DOHH2 (cell line): ENCODE measurements at regions not wholly inside any gene's neighbourhood (a gene's known extent, or its start where the extent isn't known, plus 50 kb on each side); places are given as distances from the start of the nearest gene placed in this dataset.

Experiments used
- H3F3A ChIP-seq: fragments of 200-600 bp; sonication (generic), shearing (Covaris generic); 2 replicates; pipeline ENCODE4 v1.6.0; 2016; ENCODE audit warnings: antibody characterized with exemption, mild to moderate bottlenecking; ENCODE audit not compliant: control insufficient read depth, insufficient read depth
- H3K27ac ChIP-seq: fragments of 200-600 bp; sonication (generic); 2 replicates; pipeline ENCODE4 v1.5.1; 2014; ENCODE audit warnings: low read depth, mild to moderate bottlenecking, low read length, moderate library complexity
- H3K27me3 ChIP-seq: fragments of 200-600 bp; sonication (generic); 2 replicates; pipeline ENCODE4 v1.6.1; 2014; ENCODE audit warnings: mild to moderate bottlenecking, low read length, mixed read lengths; ENCODE audit not compliant: control insufficient read depth
- H3K36me3 ChIP-seq: fragments of 200-600 bp; sonication (generic); 2 replicates; pipeline ENCODE4 v1.6.1; 2014; ENCODE audit warnings: mild to moderate bottlenecking, low read length, moderate library complexity, mixed read lengths; ENCODE audit not compliant: control insufficient read depth
- H3K4me1 ChIP-seq: fragments of 200-600 bp; sonication (generic); 2 replicates; pipeline ENCODE4 v1.6.1; 2014; ENCODE audit warnings: mild to moderate bottlenecking, low read length, mixed read lengths; ENCODE audit not compliant: control insufficient read depth
- H3K4me2 ChIP-seq: fragments of 200-600 bp; sonication (generic); 2 replicates; pipeline ENCODE4 v1.6.0; 2014; ENCODE audit warnings: mild to moderate bottlenecking, low read length, moderate library complexity
- H3K4me3 ChIP-seq: fragments of 200-600 bp; sonication (generic); 2 replicates; pipeline ENCODE4 v1.5.1; 2014; ENCODE audit warnings: mild to moderate bottlenecking, low read length, mixed read lengths
- H3K79me2 ChIP-seq: fragments of 200-600 bp; sonication (generic); 2 replicates; pipeline ENCODE4 v1.6.1; 2014; ENCODE audit warnings: mild to moderate bottlenecking, low read length, mixed read lengths; ENCODE audit not compliant: control insufficient read depth
- H3K9me2 ChIP-seq: fragments of 200-600 bp; sonication (generic); replicated peaks from 2 replicates; pipeline ENCODE4 v1.6.1; 2014; ENCODE audit warnings: mild to moderate bottlenecking, low read length, mixed read lengths; ENCODE audit not compliant: control insufficient read depth
- H3K9me3 ChIP-seq: fragments of 200-600 bp; sonication (generic); 2 replicates; pipeline ENCODE4 v1.6.1; 2014; ENCODE audit warnings: antibody characterized with exemption, low read length, mixed read lengths; ENCODE audit not compliant: control insufficient read depth, insufficient read depth
- H4K20me1 ChIP-seq: fragments of 200-600 bp; sonication (generic); 2 replicates; pipeline ENCODE4 v1.6.0; 2014; ENCODE audit warnings: low read depth, mild to moderate bottlenecking, antibody characterized with exemption, low read length, moderate library complexity; ENCODE audit not compliant: control insufficient read depth, insufficient read depth
- CTCF ChIP-seq: fragments of 200-600 bp; sonication (generic); IDR thresholded peaks from one replicate; pipeline ENCODE4 v1.5.1; 2014; ENCODE audit warnings: antibody characterized with exemption, mild to moderate bottlenecking, low read depth, low read length; ENCODE audit not compliant: poor library complexity, severe bottlenecking
- EZH2phosphoT487 ChIP-seq: fragments of 200-600 bp; sonication (generic); IDR thresholded peaks from 2 replicates; pipeline ENCODE4 v1.6.1; 2017; ENCODE audit warnings: borderline replicate concordance, mild to moderate bottlenecking, antibody characterized with exemption, low read length, moderate library complexity, mixed read lengths

GRCh38 chr12:91511795-91512420 lies 329.3 kb upstream of the DCN start:
- Histone ChIP-seq H3K4me3 (no peak overlapping the region), H3F3A (no peaks in the 10 kb centered on the region), H4K20me1 (no peaks in the 10 kb centered on the region), H3K27ac (no peak overlapping the region), H3K36me3 (no peaks in the 10 kb centered on the region), H3K27me3 (no peaks in the 10 kb centered on the region), H3K9me2 (no peaks in the 10 kb centered on the region), H3K4me1 (no peaks in the 10 kb centered on the region), H3K4me2 (no peak overlapping the region), H3K79me2 (no peaks in the 10 kb centered on the region), H3K9me3 (no peaks in the 10 kb centered on the region)
- TF ChIP-seq CTCF (no peak), EZH2phosphoT487 (no peak)

- no peaks in the 10 kb centered on the region for H3K4me1 ChIP-seq
- H3K36me3 ChIP-seq: no peaks in the 10 kb centered on the region
- no peaks in the 10 kb centered on the region for H3K9me2 ChIP-seq
- no peaks in the 10 kb centered on the region for H3F3A ChIP-seq
- no peak for TF ChIP-seq CTCF
- no peak for TF ChIP-seq EZH2phosphoT487
- H3K4me3 ChIP-seq: no peak overlapping the region
- no peaks in the 10 kb centered on the region for H3K27me3 ChIP-seq
- H3K4me2 ChIP-seq: no peak overlapping the region
- no peaks in the 10 kb centered on the region for H4K20me1 ChIP-seq
- no peaks in the 10 kb centered on the region for H3K9me3 ChIP-seq
- H3K79me2 ChIP-seq: no peaks in the 10 kb centered on the region
- H3K27ac ChIP-seq: no peak overlapping the region
Observed at GRCh38 chr12:91507754-91508153, 325.1 kb upstream of the DCN start.

- Histone ChIP-seq H3K9me2 (no peaks in the 10 kb centered on the region), H3K79me2 (no peaks in the 10 kb centered on the region), H3K4me1 (no peaks in the 10 kb centered on the region), H3K4me3 (no peak overlapping the region), H3K36me3 (no peaks in the 10 kb centered on the region), H3F3A (no peaks in the 10 kb centered on the region), H3K9me3 (no peaks in the 10 kb centered on the region), H3K27ac (no peak overlapping the region), H3K4me2 (no peak overlapping the region), H4K20me1 (no peaks in the 10 kb centered on the region), H3K27me3 (no peaks in the 10 kb centered on the region)
- no peak for TF ChIP-seq EZH2phosphoT487
- TF ChIP-seq CTCF: no peak
Observed at GRCh38 chr12:91506452-91506851, 323.8 kb upstream of the DCN start.

- Histone ChIP-seq H3K27me3 (no peaks in the 10 kb centered on the region), H3K9me3 (no peaks in the 10 kb centered on the region), H3K4me2 (no peak overlapping the region), H3K27ac (no peak overlapping the region), H3F3A (no peaks in the 10 kb centered on the region), H3K4me1 (no peaks in the 10 kb centered on the region), H3K79me2 (no peaks in the 10 kb centered on the region), H3K4me3 (no peak overlapping the region), H4K20me1 (no peaks in the 10 kb centered on the region), H3K9me2 (no peaks in the 10 kb centered on the region), H3K36me3 (no peaks in the 10 kb centered on the region)
- TF ChIP-seq EZH2phosphoT487 (no peak), CTCF (no peak)
Observed at GRCh38 chr12:91505006-91505405, 322.4 kb upstream of the DCN start.
